SK-N-SH (cell line): ENCODE measurements at regions not wholly inside any gene's neighbourhood (a gene's known extent, or its start where the extent isn't known, plus 50 kb on each side); places are given as distances from the start of the nearest gene placed in this dataset.

ENCODE experiments used
- CTCF ChIA-PET: fragments of 300-600, 350-600 bp; formaldehyde crosslinking; extraction: SDS; loops from one replicate; lab custom pipeline; 2021; lab: Yijun Ruan, JAX
- POLR2A ChIA-PET: fragments of 350-600 bp; sonication (Branson Sonifier 250); formaldehyde crosslinking; extraction: SDS; loops from one replicate; lab custom pipeline; 2020; ENCODE audit warnings: antibody characterized with exemption, inconsistent platforms; lab: Yijun Ruan, JAX
- DNase-seq: peaks from one replicate; pipeline ENCODE4 v3.0.0; 2012
- H2AFZ ChIP-seq: fragments of 200-600 bp; sonication (generic); 2 replicates; pipeline ENCODE4 v1.8.1; 2016; ENCODE audit warnings: antibody characterized with exemption, mild to moderate bottlenecking, low read depth
- H3F3A ChIP-seq: fragments of 200-600 bp; sonication (generic); replicated peaks from 2 replicates; pipeline ENCODE3; 2016; ENCODE audit warnings: antibody characterized with exemption, mild to moderate bottlenecking; ENCODE audit not compliant: insufficient read depth
- H3K27ac ChIP-seq, 2 experiments: fragments of 200-500 bp in 1 of 2; fragments of 200-600 bp in 1 of 2; sonication (Bioruptor generic) in 1 of 2; sonication (generic), shearing (Covaris generic) in 1 of 2; 2 replicates each; pipeline versions ENCODE4 v1.5.1 to v1.6.1; 2014 to 2016; ENCODE audit warnings: low read depth in 2 of 2, inconsistent platforms in 1 of 2, low read length in 1 of 2, mild to moderate bottlenecking in 1 of 2, mixed read lengths in 1 of 2
- H3K27me3 ChIP-seq: fragments of 200-600 bp; sonication (generic), shearing (Covaris generic); 2 replicates; pipeline ENCODE4 v1.6.1; 2016; ENCODE audit warnings: mixed run types; ENCODE audit not compliant: insufficient read depth
- H3K36me3 ChIP-seq, 2 experiments: fragments of 200-500 bp in 1 of 2; fragments of 200-600 bp in 1 of 2; sonication (Bioruptor generic) in 1 of 2; sonication (generic) in 1 of 2; replicated peaks in 1 of 2; 2 replicates each; pipeline versions ENCODE3 to v1.5.1; 2014 to 2016; ENCODE audit warnings: low read length in 1 of 2, mild to moderate bottlenecking in 1 of 2; ENCODE audit not compliant: insufficient read depth in 2 of 2, control insufficient read depth in 1 of 2
- H3K4me1 ChIP-seq, 2 experiments: fragments of 200-500 bp in 1 of 2; fragments of 200-600 bp in 1 of 2; sonication (Bioruptor generic) in 1 of 2; sonication (generic), shearing (Covaris generic) in 1 of 2; 2 replicates each; pipeline versions ENCODE4 v1.5.1 to v1.6.1; 2014 to 2016; ENCODE audit warnings: low read depth in 1 of 2, low read length in 1 of 2, mixed run types in 1 of 2; ENCODE audit not compliant: insufficient read depth in 2 of 2, control insufficient read depth in 1 of 2
- H3K4me2 ChIP-seq: fragments of 200-600 bp; sonication (generic), shearing (Covaris generic); 2 replicates; pipeline ENCODE4 v1.6.1; 2017; ENCODE audit warnings: mixed run types
- H3K4me3 ChIP-seq, 2 experiments: fragments of 200-500 bp in 1 of 2; fragments of 200-600 bp in 1 of 2; sonication (Bioruptor generic) in 1 of 2; sonication (generic), shearing (Covaris generic) in 1 of 2; 2 replicates each; pipeline versions ENCODE4 v1.5.1 to v1.8.1; 2014 to 2016; ENCODE audit warnings: low read depth in 2 of 2, inconsistent platforms in 1 of 2, low read length in 1 of 2, mild to moderate bottlenecking in 1 of 2, mixed read lengths in 1 of 2, moderate library complexity in 1 of 2
- H3K79me2 ChIP-seq: fragments of 200-600 bp; sonication (generic); 2 replicates; pipeline ENCODE4 v1.8.1; 2017; ENCODE audit warnings: mild to moderate bottlenecking; ENCODE audit not compliant: insufficient read depth
- H3K9ac ChIP-seq: fragments of 200-600 bp; sonication (generic); 2 replicates; pipeline ENCODE4 v1.6.1; 2017; ENCODE audit warnings: mixed run types
- H3K9me2 ChIP-seq: fragments of 200-600 bp; sonication (generic); 2 replicates; pipeline ENCODE4 v1.6.1; 2017; ENCODE audit warnings: mixed run types
- H3K9me3 ChIP-seq: fragments of 200-600 bp; sonication (generic); 2 replicates; pipeline ENCODE4 v1.6.1; 2017; ENCODE audit warnings: mixed run types, mild to moderate bottlenecking, moderate library complexity
- H4K20me1 ChIP-seq: fragments of 200-600 bp; sonication (generic); 2 replicates; pipeline ENCODE4 v1.6.1; 2017; ENCODE audit warnings: mild to moderate bottlenecking, mixed run types; ENCODE audit not compliant: insufficient read depth
- CHD2 ChIP-seq: fragments of 150-350 bp; IDR thresholded peaks from 2 replicates; pipeline ENCODE4 v1.6.1; 2018; ENCODE audit warnings: low read length; ENCODE audit not compliant: partially characterized antibody
- ELF1 ChIP-seq: IDR thresholded peaks from 2 replicates; pipeline ENCODE4 v1.4.0; 2012
- EP300 ChIP-seq, 2 experiments: IDR thresholded peaks; 2 replicates each; pipeline versions ENCODE4 v1.4.0 to v1.6.1; 2012; ENCODE audit warnings: borderline replicate concordance in 1 of 2, low read depth in 1 of 2, low read length in 1 of 2
- NFIC ChIP-seq: IDR thresholded peaks from 2 replicates; pipeline ENCODE4 v1.4.0; 2012; ENCODE audit warnings: borderline replicate concordance
- NRF1 ChIP-seq: IDR thresholded peaks from 2 replicates; pipeline ENCODE4 v1.6.1; 2012; ENCODE audit warnings: low read depth, mild to moderate bottlenecking, low read length
- RAD21 ChIP-seq: IDR thresholded peaks from 2 replicates; pipeline ENCODE4 v1.6.1; 2012; ENCODE audit warnings: mild to moderate bottlenecking, low read length
- RCOR1 ChIP-seq: fragments of 150-350 bp; IDR thresholded peaks from 2 replicates; pipeline ENCODE4 v1.6.1; 2017; ENCODE audit warnings: antibody characterized with exemption, low read length
- RFX5 ChIP-seq: IDR thresholded peaks from 2 replicates; pipeline ENCODE4 v1.6.1; 2012; ENCODE audit warnings: mild to moderate bottlenecking, improper control_type of control experiment, low read length
- RXRA ChIP-seq: IDR thresholded peaks from 2 replicates; pipeline ENCODE4 v1.4.0; 2012; ENCODE audit warnings: low read depth, mild to moderate bottlenecking, borderline replicate concordance
- TCF12 ChIP-seq: IDR thresholded peaks from 2 replicates; pipeline ENCODE4 v1.4.0; 2012
- TEAD4 ChIP-seq: IDR thresholded peaks from 2 replicates; pipeline ENCODE4 v1.4.0; 2012; ENCODE audit warnings: mild to moderate bottlenecking, borderline replicate concordance; ENCODE audit not compliant: insufficient read depth
- YY1 ChIP-seq: IDR thresholded peaks from 2 replicates; pipeline ENCODE4 v1.4.0; 2012; ENCODE audit warnings: low read depth, mild to moderate bottlenecking
- WGBS: methylation state at CpG from one replicate; pipeline ENCODE4 v1.1.6; 2017; ENCODE audit warnings: low lambda C conversion rate; 5-methylcytosine and 5-hydroxymethylcytosine counted together
- TF ChIP-seq, protein P1 (sequence below): fragments of 150-350 bp; IDR thresholded peaks from 2 replicates; pipeline ENCODE4 v1.6.1; 2017; ENCODE audit warnings: antibody characterized with exemption, low read length, low read depth, borderline replicate concordance
- TF ChIP-seq, protein P2 (sequence below): IDR thresholded peaks from 2 replicates; pipeline ENCODE4 v1.4.0; 2012; ENCODE audit warnings: low read depth, borderline replicate concordance
- TF ChIP-seq, protein P3 (sequence below): IDR thresholded peaks from 2 replicates; pipeline ENCODE4 v1.6.1; 2012; ENCODE audit warnings: mild to moderate bottlenecking, low read depth, low read length, moderate library complexity
- TF ChIP-seq, protein P4 (sequence below): fragments of 150-350 bp; IDR thresholded peaks from 2 replicates; pipeline ENCODE4 v1.6.1; 2016; ENCODE audit warnings: mild to moderate bottlenecking, low read depth, low read length
- TF ChIP-seq, protein P5 (sequence below): IDR thresholded peaks from 2 replicates; pipeline ENCODE4; 2012

DNA sequence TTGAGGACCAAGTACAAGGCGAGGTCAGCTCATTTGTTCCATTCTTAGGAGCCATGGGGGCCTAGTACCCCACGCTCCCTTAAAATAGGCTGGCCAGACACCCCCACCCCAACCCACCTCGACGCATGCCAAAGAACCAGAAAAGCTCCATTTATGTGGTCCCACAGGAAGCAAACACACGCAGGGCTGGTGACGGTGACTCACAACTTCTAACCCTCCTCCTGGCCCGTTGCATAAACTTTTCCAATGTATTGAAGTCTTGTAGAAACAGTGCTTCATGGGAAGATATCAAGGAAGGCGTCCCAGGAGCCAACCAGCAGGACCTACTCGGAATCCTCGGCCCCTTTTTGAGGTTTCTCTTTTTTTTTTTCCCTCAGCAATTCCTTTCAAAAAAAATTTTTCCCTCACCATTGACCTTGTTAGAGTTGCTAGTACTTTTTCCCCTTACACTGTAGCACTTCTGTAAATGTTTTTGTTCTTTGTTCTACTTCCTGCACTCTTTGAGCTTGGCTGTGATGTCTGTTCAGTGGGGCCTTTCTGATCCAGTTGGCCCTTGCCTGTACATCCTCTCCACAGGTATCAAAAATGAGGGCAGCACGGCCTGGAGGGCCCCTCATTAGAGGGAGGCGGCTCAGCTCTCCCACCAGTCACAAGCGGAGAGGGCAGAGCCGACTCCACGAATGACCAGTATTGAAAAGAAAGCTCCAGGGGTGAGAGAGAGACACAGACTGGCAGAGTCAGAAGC is 208.3 kb downstream of the RGS9 start:
- Histone ChIP-seq H3K4me2 (no peak overlapping the region), H3K9me3 (peaks cover 16% of the 10 kb centered on the region), H3F3A (no peaks in the 10 kb centered on the region), H2AFZ (no peak overlapping the region), H3K27me3 (peaks cover 7% of the 10 kb centered on the region; the same call in 1 of the 2 replicates), H3K27ac (no peak overlapping the region), H3K9me2 (no peaks in the 10 kb centered on the region), H4K20me1 (no peaks in the 10 kb centered on the region), H3K9ac (no peak overlapping the region), H3K4me3 (no peak overlapping the region), H3K4me1 (no peaks in the 10 kb centered on the region), H3K79me2 (no peaks in the 10 kb centered on the region), H3K36me3 (no peaks in the 10 kb centered on the region)
- WGBS: 71% methylated on average over 15 of the region's 15 CpGs
- DNase-seq: no peak
- POLR2A ChIA-PET: no interaction called here
- TF ChIP-seq, protein P1, sequence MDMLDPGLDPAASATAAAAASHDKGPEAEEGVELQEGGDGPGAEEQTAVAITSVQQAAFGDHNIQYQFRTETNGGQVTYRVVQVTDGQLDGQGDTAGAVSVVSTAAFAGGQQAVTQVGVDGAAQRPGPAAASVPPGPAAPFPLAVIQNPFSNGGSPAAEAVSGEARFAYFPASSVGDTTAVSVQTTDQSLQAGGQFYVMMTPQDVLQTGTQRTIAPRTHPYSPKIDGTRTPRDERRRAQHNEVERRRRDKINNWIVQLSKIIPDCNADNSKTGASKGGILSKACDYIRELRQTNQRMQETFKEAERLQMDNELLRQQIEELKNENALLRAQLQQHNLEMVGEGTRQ: no peak
- TF ChIP-seq, protein P2, sequence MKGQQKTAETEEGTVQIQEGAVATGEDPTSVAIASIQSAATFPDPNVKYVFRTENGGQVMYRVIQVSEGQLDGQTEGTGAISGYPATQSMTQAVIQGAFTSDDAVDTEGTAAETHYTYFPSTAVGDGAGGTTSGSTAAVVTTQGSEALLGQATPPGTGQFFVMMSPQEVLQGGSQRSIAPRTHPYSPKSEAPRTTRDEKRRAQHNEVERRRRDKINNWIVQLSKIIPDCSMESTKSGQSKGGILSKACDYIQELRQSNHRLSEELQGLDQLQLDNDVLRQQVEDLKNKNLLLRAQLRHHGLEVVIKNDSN: no peak
- TF ChIP-seq RFX5 (no peak), CHD2 (no peak), RXRA (no peak), NRF1 (no peak), ELF1 (no peak), TEAD4 (no peak), RCOR1 (no peak), NFIC (no peak), RAD21 (no peak), EP300 (IDR thresholded peaks at IDR 0.05; ENCODE audit: borderline replicate concordance in 1 of 2, low read depth in 1 of 2, low read length in 1 of 2) (no peak), YY1 (no peak), TCF12 (no peak)
- TF ChIP-seq, protein P3, sequence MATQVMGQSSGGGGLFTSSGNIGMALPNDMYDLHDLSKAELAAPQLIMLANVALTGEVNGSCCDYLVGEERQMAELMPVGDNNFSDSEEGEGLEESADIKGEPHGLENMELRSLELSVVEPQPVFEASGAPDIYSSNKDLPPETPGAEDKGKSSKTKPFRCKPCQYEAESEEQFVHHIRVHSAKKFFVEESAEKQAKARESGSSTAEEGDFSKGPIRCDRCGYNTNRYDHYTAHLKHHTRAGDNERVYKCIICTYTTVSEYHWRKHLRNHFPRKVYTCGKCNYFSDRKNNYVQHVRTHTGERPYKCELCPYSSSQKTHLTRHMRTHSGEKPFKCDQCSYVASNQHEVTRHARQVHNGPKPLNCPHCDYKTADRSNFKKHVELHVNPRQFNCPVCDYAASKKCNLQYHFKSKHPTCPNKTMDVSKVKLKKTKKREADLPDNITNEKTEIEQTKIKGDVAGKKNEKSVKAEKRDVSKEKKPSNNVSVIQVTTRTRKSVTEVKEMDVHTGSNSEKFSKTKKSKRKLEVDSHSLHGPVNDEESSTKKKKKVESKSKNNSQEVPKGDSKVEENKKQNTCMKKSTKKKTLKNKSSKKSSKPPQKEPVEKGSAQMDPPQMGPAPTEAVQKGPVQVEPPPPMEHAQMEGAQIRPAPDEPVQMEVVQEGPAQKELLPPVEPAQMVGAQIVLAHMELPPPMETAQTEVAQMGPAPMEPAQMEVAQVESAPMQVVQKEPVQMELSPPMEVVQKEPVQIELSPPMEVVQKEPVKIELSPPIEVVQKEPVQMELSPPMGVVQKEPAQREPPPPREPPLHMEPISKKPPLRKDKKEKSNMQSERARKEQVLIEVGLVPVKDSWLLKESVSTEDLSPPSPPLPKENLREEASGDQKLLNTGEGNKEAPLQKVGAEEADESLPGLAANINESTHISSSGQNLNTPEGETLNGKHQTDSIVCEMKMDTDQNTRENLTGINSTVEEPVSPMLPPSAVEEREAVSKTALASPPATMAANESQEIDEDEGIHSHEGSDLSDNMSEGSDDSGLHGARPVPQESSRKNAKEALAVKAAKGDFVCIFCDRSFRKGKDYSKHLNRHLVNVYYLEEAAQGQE: no peak
- TF ChIP-seq, protein P4, sequence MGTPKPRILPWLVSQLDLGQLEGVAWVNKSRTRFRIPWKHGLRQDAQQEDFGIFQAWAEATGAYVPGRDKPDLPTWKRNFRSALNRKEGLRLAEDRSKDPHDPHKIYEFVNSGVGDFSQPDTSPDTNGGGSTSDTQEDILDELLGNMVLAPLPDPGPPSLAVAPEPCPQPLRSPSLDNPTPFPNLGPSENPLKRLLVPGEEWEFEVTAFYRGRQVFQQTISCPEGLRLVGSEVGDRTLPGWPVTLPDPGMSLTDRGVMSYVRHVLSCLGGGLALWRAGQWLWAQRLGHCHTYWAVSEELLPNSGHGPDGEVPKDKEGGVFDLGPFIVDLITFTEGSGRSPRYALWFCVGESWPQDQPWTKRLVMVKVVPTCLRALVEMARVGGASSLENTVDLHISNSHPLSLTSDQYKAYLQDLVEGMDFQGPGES: no peak
- TF ChIP-seq, protein P5, sequence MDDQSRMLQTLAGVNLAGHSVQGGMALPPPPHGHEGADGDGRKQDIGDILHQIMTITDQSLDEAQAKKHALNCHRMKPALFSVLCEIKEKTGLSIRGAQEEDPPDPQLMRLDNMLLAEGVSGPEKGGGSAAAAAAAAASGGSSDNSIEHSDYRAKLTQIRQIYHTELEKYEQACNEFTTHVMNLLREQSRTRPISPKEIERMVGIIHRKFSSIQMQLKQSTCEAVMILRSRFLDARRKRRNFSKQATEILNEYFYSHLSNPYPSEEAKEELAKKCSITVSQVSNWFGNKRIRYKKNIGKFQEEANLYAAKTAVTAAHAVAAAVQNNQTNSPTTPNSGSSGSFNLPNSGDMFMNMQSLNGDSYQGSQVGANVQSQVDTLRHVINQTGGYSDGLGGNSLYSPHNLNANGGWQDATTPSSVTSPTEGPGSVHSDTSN: no peak
- CTCF ChIA-PET: interaction anchor here (2.6 kb wide), 1 partner anchor 52 kb away, joined by 8 read pairs; no protein-coding TSS in a partner anchor
